ENCODE measurements at regions not wholly inside any gene's neighbourhood (a gene's known extent, or its start where the extent isn't known, plus 50 kb on each side); places are given as distances from the start of the nearest gene placed in this dataset.

GRCh38 chr22:19638282-19639015 is 75.9 kb upstream of the SEPTIN5 start:
- no peak overlapping the region for H2BK15ac ChIP-seq (ENCODE audit: low read length)
- H3K27ac ChIP-seq (ENCODE audit: low read depth, low read length) = no peak overlapping the region
- no peaks in the 10 kb centered on the region for H3K79me2 ChIP-seq (ENCODE audit: control insufficient read depth in 1 of 2, insufficient read depth in 2 of 2, low read length in 2 of 2)
- no peak overlapping the region for H2AK5ac ChIP-seq (ENCODE audit: low read depth, low read length)
- no peaks in the 10 kb centered on the region for H3K79me1 ChIP-seq (ENCODE audit: low read depth, low read length)
- H3K9ac ChIP-seq (replicated peaks in 1 of 4; ENCODE audit: extremely low read depth in 1 of 4, low read depth in 3 of 4, low read length in 3 of 4) = no peak overlapping the region
- no peak overlapping the region for H4K91ac ChIP-seq (replicated peaks; ENCODE audit: insufficient read length, low read length)
- no peak overlapping the region for H2BK5ac ChIP-seq (ENCODE audit: low read depth, low read length)
- no peaks in the 10 kb centered on the region for H3K36me3 ChIP-seq (ENCODE audit: control insufficient read depth in 2 of 4, insufficient read depth in 4 of 4, low read length in 3 of 4)
- H3K27me3 ChIP-seq (replicated peaks in 1 of 4; ENCODE audit: control insufficient read depth in 3 of 4, extremely low read depth in 1 of 4, insufficient read depth in 3 of 4, low read length in 3 of 4) = peaks cover 0 to 2% (median 1%) of the 10 kb centered on the region in 4 experiments; a peak in 2 of 7 replicates
- no peak overlapping the region for H3K14ac ChIP-seq (ENCODE audit: insufficient read length)
- no peak overlapping the region for H2AFZ ChIP-seq (ENCODE audit: low read length)
- H3K4me1 ChIP-seq (replicated peaks in 1 of 4; ENCODE audit: control insufficient read depth in 3 of 4, insufficient read depth in 4 of 4, low read length in 3 of 4) = peaks cover 0 to 2% (median 0%) of the 10 kb centered on the region in 4 experiments; a peak in 3 of 7 replicates
- WGBS, 2 experiments (ENCODE audit: extremely low coverage in 1 of 2, insufficient coverage in 1 of 2, insufficient read length in 1 of 2, insufficient replicate concordance in 2 of 2, low coverage in 1 of 2, low lambda C conversion rate in 2 of 2, missing lambda C conversion rate in 1 of 2) = 92% methylated on average over 7 of the region's 8 CpGs; no CpG with 5 or more reads in 1 of the 2 experiments
- no peak overlapping the region for H2BK120ac ChIP-seq (replicated peaks; ENCODE audit: low read depth, low read length)
- no peak for DNase-seq (ENCODE audit: low read depth in 1 of 2, low spot score in 2 of 2)
- H3K4me2 ChIP-seq (ENCODE audit: insufficient read depth in 1 of 2, low read depth in 2 of 2, low read length in 2 of 2) = no peak overlapping the region
- no peak overlapping the region for H3K18ac ChIP-seq (ENCODE audit: extremely low read depth, low read length)
- no peak overlapping the region for H3K56ac ChIP-seq (replicated peaks; ENCODE audit: insufficient read length, low read depth, low read length)
- H3K4ac ChIP-seq (replicated peaks; ENCODE audit: insufficient read length, low read depth, low read length) = no peak overlapping the region
- no peak overlapping the region for H2BK12ac ChIP-seq (ENCODE audit: low read depth, low read length)
- H3K23me2 ChIP-seq (ENCODE audit: low read depth, low read length) = peaks cover 2% of the 10 kb centered on the region; the same call in 1 of the 2 replicates
- FAIRE-seq = no peak
- no peak overlapping the region for H4K8ac ChIP-seq (ENCODE audit: extremely low read depth, insufficient read depth, low read length)
- H4K20me1 ChIP-seq (replicated peaks in 1 of 2; ENCODE audit: control insufficient read depth in 1 of 2, insufficient read depth in 2 of 2, low read length in 2 of 2) = peaks cover 0 to 2% of the 10 kb centered on the region in 2 experiments
- no peak overlapping the region for H3K4me3 ChIP-seq (ENCODE audit: extremely low read depth in 1 of 4, insufficient read depth in 2 of 4, low read depth in 3 of 4, low read length in 4 of 4)
- POLR2A ChIA-PET (ENCODE audit: partially characterized antibody) = interaction anchor here (0.5 kb wide), 1 partner anchor 9 kb away, joined by 3 read pairs; no protein-coding TSS in a partner anchor
- no peak overlapping the region for H2BK20ac ChIP-seq (ENCODE audit: low read length)
- H4K5ac ChIP-seq (ENCODE audit: insufficient read length, low read depth, low read length) = no peak overlapping the region
- H3K23ac ChIP-seq (ENCODE audit: insufficient read length) = no peak overlapping the region
- no peaks in the 10 kb centered on the region for H3K9me3 ChIP-seq (ENCODE audit: insufficient read depth in 2 of 2, low read depth in 1 of 2, low read length in 1 of 2)
- CTCF ChIA-PET (ENCODE audit: partially characterized antibody) = interaction anchor here (0.6 to 2.2 kb wide), 3 partner anchors 8 to 282 kb away, joined by 3 to 11 read pairs (median 6); no protein-coding TSS in a partner anchor
- TF ChIP-seq GTF2F1 (IDR thresholded peaks at IDR 0.05; ENCODE audit: borderline replicate concordance, low read depth, low read length) (no peak), RXRA (IDR thresholded peaks at IDR 0.05; ENCODE audit: insufficient read depth, low read depth, low read length) (no peak)

All from H1 (cell line).